Mucosa of descending colon (tissue), 3 donors: ENCODE measurements at regions not wholly inside any gene's neighbourhood (a gene's known extent, or its start where the extent isn't known, plus 50 kb on each side); places are given as distances from the start of the nearest gene placed in this dataset.
"Not testable (repeated sequence)": the region's sequence is repeated elsewhere in the genome, so short reads cannot be mapped to it uniquely, and the experiment has no call there.

Experiments
- ATAC-seq: fragments of 200-7000 bp; cut with Tn5 transposase; one replicate; pipeline ENCODE4 v1.9.1; 2020; ENCODE audit warnings: mild to moderate bottlenecking, moderate library complexity
- DNase-seq, 3 donors: peaks; one replicate each; pipeline ENCODE4 v3.0.0-alpha.2; 2020
- H3K36me3 ChIP-seq: fragments of 200-600 bp; one replicate; pipeline ENCODE4 v1.8.0; 2021; ENCODE audit warnings: low read depth, mild to moderate bottlenecking
- H3K4me1 ChIP-seq: fragments of 200-600 bp; one replicate; pipeline ENCODE4 v1.8.0; 2021; ENCODE audit warnings: low read depth, mild to moderate bottlenecking
- H3K4me3 ChIP-seq: fragments of 200-600 bp; one replicate; pipeline ENCODE4 v1.8.0; 2021; ENCODE audit warnings: mild to moderate bottlenecking
- H3K9me3 ChIP-seq: fragments of 200-600 bp; one replicate; pipeline ENCODE4 v1.8.0; 2021; ENCODE audit warnings: mild to moderate bottlenecking
- CTCF ChIP-seq: fragments of 200-600 bp; IDR thresholded peaks from one replicate; pipeline ENCODE4 v1.8.0; 2022; ENCODE audit warnings: antibody characterized with exemption, mild to moderate bottlenecking
- intact Hi-C, 2 donors: fragments of 100-400 bp; cut with DNase I in 1 of 2; cut with micrococcal nuclease in 1 of 2; formaldehyde crosslinking; loops; one replicate each; pipeline versions ENCODE4 v1.11.0 to v1.11.1; 2022; cut with DNase I, micrococcal nuclease
- donor health status: DM: no; HTN: no; CAD: no; lungs with moderate emphysema.
- donor health status: DM: no; HTN: no; CAD: no.
- donor health status: DM: no; HTN: yes; CAD: no.

GRCh38 chr4:134848681-134849080 lies 647.1 kb upstream of the PABPC4L start:
- no peak for TF ChIP-seq CTCF
- DNase-seq (no peak), ATAC-seq (no peak)
- H3K36me3 ChIP-seq: no peaks in the 10 kb centered on the region
- intact Hi-C loops: no loop called here
- H3K4me1 ChIP-seq: no peaks in the 10 kb centered on the region
- no peak overlapping the region for H3K4me3 ChIP-seq
- H3K9me3 ChIP-seq: no peaks in the 10 kb centered on the region

GRCh38 chr4:134830741-134831140 lies 629.2 kb upstream of the PABPC4L start:
- intact Hi-C loops, DNase-seq, H3K9me3 ChIP-seq, ATAC-seq, H3K36me3 ChIP-seq, H3K4me3 ChIP-seq, H3K4me1 ChIP-seq: not testable (repeated sequence)

DNA sequence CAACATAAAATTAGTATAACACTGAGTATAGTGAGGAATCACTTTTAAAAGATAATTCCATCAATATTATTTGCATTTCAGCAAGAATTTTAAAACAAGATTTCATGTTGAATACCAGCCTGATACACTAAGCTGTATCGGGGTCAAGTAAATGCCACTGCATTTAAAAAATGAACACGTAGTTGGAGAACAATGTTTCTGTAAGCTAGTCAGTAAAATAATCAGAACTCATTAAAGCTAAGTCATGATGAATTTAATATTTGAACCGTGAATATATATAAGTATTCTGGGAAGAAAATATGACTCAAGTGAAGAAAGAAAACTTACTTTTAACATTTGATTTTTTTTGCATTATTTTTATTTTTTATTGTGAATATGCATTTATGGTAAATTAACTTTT lies 611.0 kb upstream of the PABPC4L start:
- no peak for ATAC-seq
- Histone ChIP-seq H3K36me3 (no peaks in the 10 kb centered on the region), H3K4me3 (no peak overlapping the region), H3K9me3 (peaks cover 3% of the 10 kb centered on the region), H3K4me1 (no peaks in the 10 kb centered on the region)
- TF ChIP-seq CTCF: no peak
- intact Hi-C loops: no loop called here
- DNase-seq: no peak

GRCh38 chr4:134807231-134807745 lies 605.7 kb upstream of the PABPC4L start:
- intact Hi-C loops: no loop called here
- no peak for ATAC-seq
- DNase-seq: no peak
- Histone ChIP-seq H3K9me3 (no peaks in the 10 kb centered on the region), H3K4me3 (no peak overlapping the region), H3K36me3 (no peaks in the 10 kb centered on the region), H3K4me1 (no peaks in the 10 kb centered on the region)
- TF ChIP-seq CTCF: no peak

- no peaks in the 10 kb centered on the region for H3K4me1 ChIP-seq
- DNase-seq (no peak), ATAC-seq (no peak)
- intact Hi-C loops: no loop called here
- H3K4me3 ChIP-seq: no peak overlapping the region
- TF ChIP-seq CTCF: no peak
- no peaks in the 10 kb centered on the region for H3K36me3 ChIP-seq
- H3K9me3 ChIP-seq: no peaks in the 10 kb centered on the region
Measured at GRCh38 chr4:134798573-134798972, 597.0 kb upstream of the PABPC4L start.

- TF ChIP-seq CTCF: no peak
- no peaks in the 10 kb centered on the region for H3K4me1 ChIP-seq
- no peak for DNase-seq
- intact Hi-C loops: no loop called here
- no peaks in the 10 kb centered on the region for H3K9me3 ChIP-seq
- no peak for ATAC-seq
- H3K36me3 ChIP-seq: no peaks in the 10 kb centered on the region
- no peak overlapping the region for H3K4me3 ChIP-seq
Measured at GRCh38 chr4:134787315-134787714, 585.7 kb upstream of the PABPC4L start.
